Right ventricle myocardium superior (tissue), 1 donor: ENCODE measurements at regions not wholly inside any gene's neighbourhood (a gene's known extent, or its start where the extent isn't known, plus 50 kb on each side); places are given as distances from the start of the nearest gene placed in this dataset.

ENCODE experiments used
- ATAC-seq: fragments of 200-7000 bp; cut with Tn5 transposase; one replicate; pipeline ENCODE4 v1.9.1; 2020; ENCODE audit warnings: mild to moderate bottlenecking; ENCODE audit not compliant: poor library complexity
- DNase-seq: peaks from one replicate; pipeline ENCODE4 v3.0.0-alpha.2; 2020
- intact Hi-C: fragments of 100-400 bp; cut with DNase I; formaldehyde crosslinking; loops from one replicate; pipeline ENCODE4 v1.11.2; 2022
- donor health status: DM: no; HTN: yes; CAD: no; lungs with severe emphysema.

DNA sequence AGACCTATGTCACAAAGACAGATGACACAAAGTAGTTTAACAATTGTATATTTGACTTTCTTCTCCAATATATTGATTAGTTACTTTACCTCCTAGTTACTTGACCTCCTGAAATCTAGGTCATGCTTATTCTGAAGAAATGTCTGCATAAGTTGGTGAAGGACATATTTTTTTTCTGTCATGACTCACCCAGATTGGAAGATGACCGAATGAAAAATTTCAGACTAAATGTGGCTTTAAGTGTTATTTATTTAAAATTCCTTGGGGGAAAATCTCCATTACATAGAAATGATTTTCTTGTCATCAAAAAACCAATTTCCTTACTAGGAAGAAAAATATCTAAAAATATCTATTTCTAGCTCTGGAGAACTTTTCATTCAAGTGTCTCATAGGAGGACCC lies 217.1 kb downstream of the POSTN start:
- intact Hi-C loops = no loop called here
- ATAC-seq = no peak

DNA sequence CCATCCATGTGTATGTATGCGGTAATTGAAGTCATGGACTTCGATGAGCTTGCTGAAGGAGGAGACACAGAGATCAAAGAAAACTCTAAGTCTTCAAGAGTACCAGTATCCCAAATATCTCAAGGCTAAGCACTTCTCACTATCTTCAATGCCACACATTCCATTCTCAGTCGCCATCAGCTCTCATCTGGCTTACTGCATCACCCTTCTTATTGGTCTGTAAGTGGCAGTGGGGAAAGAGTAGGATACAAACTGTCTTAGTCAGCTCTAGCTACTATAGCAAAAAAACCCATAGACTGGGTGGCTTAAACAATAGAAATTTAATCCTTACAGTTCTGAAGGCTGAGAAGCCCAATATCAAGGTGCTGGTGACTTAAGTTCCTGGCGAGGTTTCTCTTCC lies 218.7 kb downstream of the POSTN start:
- no peak for DNase-seq
- ATAC-seq = no peak
- intact Hi-C loops = no loop called here

More for the DNA sequence above, 217.1 kb downstream of the POSTN start:
- no peak for DNase-seq

DNA sequence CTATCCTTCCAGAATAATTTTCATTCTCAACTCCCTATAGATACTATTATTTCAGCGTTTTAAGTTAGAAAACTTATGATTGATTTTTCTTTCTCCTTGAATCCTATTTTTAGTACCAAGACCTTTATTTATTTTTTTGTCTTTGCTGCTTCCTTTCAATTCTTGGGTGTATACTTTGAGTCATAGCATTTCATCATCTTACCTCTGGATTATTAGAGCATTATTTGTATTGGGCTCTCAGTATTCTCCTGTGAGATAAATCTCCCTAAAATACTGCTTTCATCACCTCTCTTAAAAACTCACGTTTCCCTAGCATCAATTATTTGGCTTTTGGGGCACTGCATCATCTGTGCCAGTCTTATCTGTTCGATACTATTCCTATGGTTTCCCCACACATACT lies 222.8 kb downstream of the POSTN start:
- intact Hi-C loops = no loop called here
- DNase-seq = no peak

DNA sequence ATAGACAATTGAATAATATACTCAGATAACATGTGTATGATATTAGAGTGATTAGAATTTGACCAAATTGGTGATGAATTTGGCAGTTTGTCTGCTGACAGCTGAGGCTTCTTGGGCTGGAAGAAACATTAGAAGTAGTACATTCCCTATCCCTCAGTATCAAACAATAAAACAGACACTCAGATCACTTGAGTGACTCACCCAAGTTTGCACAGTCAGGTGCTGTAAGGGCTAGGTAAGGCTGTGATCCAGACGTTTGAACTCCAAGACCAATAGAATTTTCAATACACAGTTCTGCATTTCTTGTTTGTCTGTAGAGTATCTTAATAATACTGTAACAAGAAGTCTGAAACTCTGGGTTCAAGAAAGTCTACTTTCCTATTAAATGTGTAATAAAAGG lies 223.5 kb downstream of the POSTN start:
- intact Hi-C loops = no loop called here
- ATAC-seq = no peak

More for the DNA sequence above, 222.8 kb downstream of the POSTN start:
- no peak for ATAC-seq

DNA sequence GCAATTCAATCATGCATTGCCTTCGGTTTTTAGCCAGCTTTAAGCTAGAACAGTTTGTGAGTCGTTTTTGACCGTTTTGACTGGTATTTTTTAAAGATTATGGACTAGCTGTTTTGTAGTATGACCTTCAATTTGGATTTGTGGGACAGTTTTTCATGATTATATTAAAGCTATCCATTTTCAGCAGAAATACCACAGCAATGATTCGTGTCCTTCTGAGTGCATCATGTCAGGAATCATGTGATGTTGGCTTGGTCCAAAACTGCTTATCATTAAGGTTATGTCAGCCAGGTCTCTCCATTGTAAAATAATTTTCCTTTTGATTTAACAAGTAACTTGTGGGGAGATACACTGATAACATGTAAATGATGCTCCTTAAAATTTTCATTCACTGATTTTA lies 229.0 kb downstream of the POSTN start:
- intact Hi-C loops = no loop called here
- no peak for ATAC-seq
- DNase-seq = no peak

More for the DNA sequence above, 223.5 kb downstream of the POSTN start:
- no peak for DNase-seq

DNA sequence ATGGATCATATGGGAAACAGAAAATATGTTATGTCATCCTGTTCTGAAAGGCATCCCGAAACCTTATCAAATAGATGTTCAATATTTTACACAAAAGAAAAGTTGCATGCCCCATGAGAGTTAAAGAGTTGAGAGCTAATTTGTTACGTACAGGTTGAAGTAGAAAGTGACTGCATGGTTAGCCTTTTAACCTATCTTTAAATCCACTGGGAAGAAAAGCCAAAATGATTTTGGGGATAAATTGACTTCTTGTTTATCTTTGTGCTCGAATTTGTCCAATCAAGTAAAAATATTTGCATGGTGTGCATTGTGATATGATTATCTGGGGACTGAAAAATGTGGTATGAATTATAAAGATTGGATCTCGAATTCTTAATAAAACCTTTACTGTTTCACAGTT lies 230.1 kb downstream of the POSTN start:
- ATAC-seq (no peak), DNase-seq (no peak)
- intact Hi-C loops = no loop called here

DNA sequence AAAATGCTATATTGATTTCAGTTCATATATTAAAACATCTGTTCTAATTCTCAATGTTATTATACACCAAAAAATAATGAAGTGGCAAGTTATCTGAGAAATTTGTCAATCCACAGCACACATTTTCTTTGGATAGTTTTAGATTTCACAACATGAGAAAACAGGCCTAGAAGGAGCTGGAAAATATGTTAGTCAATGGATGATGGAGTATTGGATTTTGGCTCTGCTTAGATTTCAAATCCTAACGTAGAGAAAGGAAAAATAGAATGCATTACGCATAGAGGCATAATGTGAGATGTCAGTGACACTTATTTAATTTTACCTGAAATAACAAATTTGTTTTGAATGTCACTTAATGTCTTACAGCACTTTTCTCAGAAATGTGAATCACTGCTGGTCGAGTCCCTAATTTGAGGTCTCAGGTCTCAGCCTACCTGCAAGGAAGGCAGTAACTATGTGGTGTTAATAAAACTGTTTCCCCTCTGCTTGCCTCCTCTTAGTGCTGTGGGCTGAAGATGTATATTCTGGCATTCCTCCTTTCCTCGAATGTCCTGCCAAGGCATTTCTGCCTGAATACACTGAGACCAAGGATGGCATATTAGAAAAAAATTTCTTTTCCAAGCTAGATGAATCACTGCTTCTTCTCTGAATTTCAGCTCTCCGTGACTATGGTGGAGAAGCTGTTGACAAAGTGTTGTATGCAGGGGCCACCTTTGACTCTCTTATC lies 232.4 kb downstream of the POSTN start:
- ATAC-seq = no peak
- no peak for DNase-seq
- intact Hi-C loops = no loop called here

DNA sequence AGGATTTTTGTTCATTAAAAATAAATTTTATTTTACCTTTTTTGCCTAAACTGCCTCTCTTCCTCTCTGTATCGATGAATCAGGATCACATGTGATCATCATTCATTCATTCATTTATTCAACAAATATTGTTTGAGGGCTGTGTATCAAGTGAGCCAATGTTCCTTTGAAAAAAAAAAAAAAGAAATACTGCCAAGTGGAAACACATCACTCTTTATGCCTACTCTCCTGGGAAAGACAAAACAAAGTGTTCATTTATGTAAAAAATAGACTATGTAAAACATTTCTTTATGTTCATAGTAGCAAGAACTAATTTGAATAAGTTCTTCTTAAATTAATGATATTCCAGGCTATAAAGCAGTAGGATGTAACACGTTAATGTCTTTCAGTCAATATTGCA lies 233.1 kb downstream of the POSTN start:
- intact Hi-C loops = no loop called here
- ATAC-seq = no peak
- no peak for DNase-seq

DNA sequence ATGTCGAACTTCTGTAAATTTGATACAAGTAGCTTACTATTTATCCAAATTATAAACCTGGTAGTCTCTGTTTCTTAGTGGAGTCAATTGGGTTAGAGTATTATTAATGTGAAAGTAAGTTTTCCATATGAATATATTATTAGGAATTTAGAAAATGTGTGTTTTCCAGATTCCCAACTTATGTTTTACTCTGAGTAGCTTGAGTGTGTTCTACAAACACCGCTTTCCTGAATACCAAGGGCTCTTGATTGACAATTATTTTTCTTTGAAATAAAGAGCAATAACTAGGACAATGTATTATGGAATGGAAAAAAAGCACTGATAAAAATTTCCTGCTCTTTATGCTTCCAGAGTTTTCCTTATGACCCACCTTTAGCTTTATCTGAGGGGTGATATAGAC lies 233.6 kb downstream of the POSTN start:
- DNase-seq (no peak), ATAC-seq (no peak)
- intact Hi-C loops = no loop called here

DNA sequence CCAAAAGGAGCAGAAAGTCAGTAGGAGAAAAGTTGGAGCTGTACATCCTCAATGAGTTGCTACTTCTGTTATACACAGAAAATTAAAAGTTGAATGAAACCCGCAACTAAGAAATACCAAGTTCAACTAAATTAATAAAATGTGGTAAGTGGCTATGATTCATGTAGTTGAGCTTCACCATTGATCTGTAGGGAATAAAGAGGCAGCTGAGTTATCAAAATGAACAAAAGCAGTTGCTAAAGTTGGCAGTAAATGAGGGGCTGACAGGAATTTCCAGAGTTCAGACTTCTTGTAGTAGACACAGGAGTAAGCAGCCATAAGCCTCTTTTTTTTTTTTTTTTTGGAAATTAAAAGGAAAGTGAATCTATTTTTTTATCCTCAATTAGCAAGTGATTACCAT lies 234.6 kb downstream of the POSTN start:
- intact Hi-C loops = no loop called here
- no peak for DNase-seq
- peak; percentile 38 for ATAC-seq

DNA sequence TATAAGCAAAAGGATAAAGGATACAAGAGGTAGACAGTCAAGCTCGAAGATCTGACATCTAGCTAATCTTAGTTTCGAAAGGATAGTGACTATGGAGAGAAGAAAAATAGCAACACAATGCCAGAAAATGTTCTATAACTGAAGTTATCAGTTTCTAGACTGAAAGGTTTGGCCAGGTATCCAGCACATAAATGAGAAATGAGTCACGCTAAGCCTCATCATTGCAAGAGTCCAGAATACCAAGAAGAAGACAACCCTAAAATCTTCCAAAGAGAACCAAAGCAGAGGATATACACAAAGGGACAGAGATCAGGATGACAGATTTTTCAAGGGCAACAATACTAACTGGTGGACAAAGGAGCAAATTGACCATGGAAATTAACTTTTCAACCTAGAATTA lies 237.0 kb downstream of the POSTN start:
- ATAC-seq = no peak
- DNase-seq = no peak

DNA sequence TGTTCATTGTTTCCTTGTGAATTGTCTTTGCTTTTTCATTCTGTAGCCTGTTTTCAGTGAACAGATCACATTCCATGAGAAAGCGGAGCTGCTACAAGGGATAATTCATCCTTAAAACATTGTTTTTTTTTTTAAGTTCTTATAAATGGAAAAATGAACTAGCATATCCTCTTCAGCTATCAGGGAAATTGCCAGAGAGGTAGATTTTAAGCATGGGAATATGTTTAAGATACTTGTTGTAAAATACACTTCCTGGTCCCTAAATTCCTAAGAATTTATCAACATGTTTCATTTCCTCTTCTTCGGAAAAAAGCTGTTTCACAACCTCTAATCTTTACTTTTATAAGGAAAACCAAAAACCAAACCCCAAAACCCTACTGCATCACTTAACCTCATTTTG lies 238.0 kb downstream of the POSTN start:
- intact Hi-C loops = no loop called here
- ATAC-seq = no peak
- no peak for DNase-seq

More for the DNA sequence above, 237.0 kb downstream of the POSTN start:
- intact Hi-C loops = no loop called here

DNA sequence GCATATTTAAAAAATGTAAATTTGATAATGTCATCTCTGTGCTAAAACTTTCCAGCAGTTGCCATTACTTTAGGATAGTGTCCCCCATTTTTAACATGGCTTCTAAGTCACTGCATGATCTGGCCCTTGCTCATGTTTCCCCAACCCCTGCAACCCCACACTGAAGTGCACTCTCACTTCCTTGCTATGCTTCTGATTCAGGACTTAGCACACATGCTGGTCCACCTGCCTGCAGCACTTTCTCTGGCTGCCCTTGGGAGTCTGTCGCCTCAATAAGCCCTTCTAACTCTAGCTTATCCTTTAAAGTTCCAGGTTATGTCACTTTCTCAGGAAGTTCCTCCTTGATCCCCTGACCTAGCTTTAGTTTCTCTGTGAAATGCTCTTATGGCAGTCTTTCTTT lies 241.0 kb downstream of the POSTN start:
- ATAC-seq (no peak), DNase-seq (no peak)
- intact Hi-C loops = no loop called here

DNA sequence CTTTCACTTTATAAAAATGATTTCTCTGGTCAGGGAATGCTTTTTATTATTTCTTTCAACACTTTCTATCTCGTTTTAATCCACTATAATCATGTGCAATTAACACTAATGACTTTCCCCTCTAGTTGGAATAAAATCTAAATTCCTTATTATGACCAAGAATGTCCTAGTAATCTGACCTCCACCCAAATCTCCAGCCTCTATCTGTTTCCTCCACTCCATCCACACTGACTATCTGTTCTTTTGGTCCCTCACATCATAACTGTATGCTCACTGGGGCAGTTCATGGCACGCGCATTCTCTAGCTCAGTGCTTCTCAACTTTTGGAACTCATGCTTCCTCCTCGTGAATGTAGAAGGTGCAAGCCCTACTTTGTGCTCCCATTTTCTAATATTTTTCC lies 244.7 kb downstream of the POSTN start:
- ATAC-seq (no peak), DNase-seq (no peak)
- intact Hi-C loops = no loop called here

DNA sequence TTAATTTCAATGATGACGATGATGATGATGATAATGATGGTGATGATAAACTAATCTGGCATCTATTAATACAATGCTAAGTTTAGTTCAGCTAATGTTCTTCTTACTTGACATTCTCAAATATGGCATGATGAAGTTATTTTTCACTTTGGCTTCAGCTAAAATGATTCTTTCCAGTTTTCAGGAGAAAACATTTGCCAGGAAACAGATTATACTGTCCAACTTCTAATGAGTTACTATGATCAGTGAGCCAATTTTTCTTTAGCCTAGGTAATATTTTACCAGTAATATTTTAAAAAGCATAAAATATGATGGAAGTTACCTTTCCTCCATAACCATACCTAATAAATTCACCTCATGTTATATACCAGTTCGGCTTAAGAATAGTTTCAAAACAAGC lies 245.7 kb upstream of the CSNK1A1L start:
- DNase-seq (no peak), ATAC-seq (no peak)
- intact Hi-C loops = no loop called here

DNA sequence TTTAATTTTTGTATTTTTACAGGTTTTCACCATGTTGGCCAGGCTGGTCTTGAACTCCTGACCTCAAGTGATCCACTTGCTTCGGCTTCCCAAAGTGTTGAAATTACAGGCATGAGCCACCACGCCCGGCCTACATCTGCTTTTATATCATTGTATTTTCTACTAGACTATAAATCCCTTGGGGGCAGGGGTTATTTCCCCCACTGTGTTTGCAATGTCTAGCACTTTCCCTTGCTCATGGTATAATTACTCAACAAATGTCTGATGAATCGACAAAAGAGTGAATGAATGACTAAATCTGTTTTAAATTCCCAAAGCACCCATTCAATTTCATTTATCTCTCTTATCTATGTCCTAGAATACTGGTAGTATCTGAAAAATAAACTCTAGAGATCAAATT lies 244.5 kb upstream of the CSNK1A1L start:
- ATAC-seq = no peak

DNA sequence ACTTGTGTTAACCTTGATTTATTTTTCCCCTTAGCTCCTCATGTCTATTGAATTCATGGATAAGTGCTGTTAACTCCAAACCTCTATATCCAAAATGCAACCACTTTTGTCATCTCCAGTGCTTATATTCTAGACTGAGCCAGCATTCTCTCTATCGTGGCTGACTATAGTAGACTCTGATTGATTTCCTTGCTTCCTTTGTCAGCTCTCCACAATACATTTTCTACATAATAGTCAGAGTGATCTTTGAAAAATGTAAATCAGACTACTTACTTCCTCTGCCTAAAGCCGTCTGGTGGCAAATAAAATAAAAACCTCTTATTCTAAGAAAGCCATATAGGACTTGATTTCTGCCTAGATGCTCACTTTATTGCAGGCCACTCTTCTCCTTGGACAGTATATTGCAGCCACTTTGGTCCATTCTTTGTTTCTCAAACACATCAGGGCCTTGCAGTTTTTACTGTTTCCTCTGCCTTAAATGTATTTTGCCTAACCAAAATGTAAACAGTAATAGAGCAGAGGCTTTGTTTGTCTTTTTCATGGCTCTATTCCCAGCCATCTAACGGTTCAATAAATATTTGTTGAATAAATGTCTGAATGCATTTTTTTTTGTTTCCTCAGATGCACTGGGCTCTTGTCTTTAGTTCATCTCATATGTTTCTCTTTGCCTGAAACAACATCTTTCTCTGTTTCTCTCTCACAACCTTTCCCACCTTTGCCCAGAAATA lies 243.6 kb upstream of the CSNK1A1L start:
- intact Hi-C loops = no loop called here
- ATAC-seq (no peak), DNase-seq (no peak)

More for the DNA sequence above, 244.5 kb upstream of the CSNK1A1L start:
- intact Hi-C loops = no loop called here
- DNase-seq = no peak

DNA sequence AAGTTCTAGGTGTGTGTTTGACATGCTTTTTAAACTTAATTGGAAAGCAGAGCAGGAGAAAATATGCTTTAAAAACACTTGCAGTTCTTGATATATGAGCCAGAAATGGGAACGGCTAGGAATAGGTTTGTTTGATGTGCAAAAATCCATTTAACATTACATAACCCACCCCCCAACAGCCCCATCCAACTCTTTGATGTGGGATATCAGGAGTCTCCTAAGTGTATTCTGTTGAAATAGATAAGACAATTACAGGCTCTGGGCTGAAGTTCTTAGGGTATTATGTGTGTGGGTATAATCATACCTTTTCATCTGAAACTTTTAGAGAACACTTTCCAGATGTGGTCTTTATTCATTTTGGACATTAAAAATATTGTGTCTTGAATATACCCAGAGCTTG lies 240.4 kb upstream of the CSNK1A1L start:
- intact Hi-C loops = no loop called here
- DNase-seq (no peak), ATAC-seq (no peak)

DNA sequence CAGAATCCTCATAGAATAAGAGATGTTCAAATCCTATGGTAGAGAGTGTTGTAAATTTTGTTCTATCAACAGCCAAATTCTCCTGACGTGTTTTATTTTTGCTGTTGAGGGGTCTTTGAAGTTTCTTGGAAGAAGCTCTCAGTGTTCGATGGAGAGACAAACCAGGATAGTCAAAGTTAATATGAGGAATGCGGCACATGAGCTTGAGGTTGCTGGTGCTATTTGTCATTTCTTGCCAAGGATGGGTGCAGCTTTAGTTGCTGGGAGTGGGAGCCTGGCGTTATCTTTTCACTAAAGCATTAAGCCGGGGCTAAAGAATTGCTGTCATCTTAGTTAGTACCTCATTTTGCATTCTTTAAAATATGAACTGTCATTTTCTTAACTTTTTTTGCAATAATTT lies 239.9 kb upstream of the CSNK1A1L start:
- intact Hi-C loops = no loop called here
- no peak for DNase-seq
- ATAC-seq = no peak

DNA sequence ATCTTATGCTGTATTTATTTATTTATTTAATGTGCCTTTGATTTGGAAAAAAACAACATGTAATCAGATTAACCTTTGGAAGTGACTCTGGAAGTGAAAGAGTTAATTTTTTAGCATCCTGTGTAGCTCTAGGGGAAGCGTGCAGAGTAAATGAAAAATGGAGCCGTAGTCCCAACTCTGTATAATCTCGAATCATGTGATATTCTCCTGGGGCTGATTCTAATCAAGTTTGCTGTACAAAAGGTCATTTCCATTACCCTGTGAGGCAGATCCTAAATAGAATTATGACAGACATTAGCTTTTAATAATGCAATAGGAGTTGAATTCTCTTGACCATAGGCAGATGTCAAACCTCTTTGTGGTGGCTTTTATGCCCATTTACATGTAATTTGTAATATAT lies 238.6 kb upstream of the CSNK1A1L start:
- DNase-seq = no peak
- intact Hi-C loops = no loop called here
- ATAC-seq = no peak

DNA sequence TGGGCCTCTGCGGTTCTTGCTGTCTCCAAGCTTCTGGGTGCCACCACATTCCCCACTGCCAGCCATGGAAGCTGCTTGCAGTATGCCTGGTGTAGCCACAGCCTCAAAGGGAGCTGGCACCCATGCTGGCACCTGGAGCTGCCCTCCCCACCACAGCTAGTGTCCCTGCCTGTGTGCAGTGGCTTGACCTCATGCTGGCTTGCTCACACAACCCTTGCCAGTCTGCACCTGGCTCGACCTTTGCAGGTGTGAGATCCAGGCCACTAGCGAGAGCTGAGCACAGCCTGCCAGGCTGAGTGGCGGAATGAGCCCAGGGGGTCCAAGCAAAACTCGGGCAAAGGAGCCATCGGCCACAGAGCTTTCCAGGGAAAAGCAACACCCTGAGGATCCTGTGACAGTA lies 236.7 kb upstream of the CSNK1A1L start:
- peak; percentile 25 for DNase-seq
- intact Hi-C loops = no loop called here
- ATAC-seq = no peak
